Kidney (tissue), 13 donors: ENCODE measurements at regions not wholly inside any gene's neighbourhood (a gene's known extent, or its start where the extent isn't known, plus 50 kb on each side); places are given as distances from the start of the nearest gene placed in this dataset.
"Not testable (repeated sequence)": the region's sequence is repeated elsewhere in the genome, so short reads cannot be mapped to it uniquely, and the experiment has no call there.

ENCODE experiments used
- DNase-seq, 5 donors: peaks; one replicate each; pipeline ENCODE4 v3.0.0-alpha.2; 2013 to 2020
- FAIRE-seq: peaks from 2 replicates; lab custom pipeline; 2012; peaks lifted over from hg19 to GRCh38; lab: Jason Lieb, UNC
- H3K27ac ChIP-seq, 2 donors: one replicate each; pipeline ENCODE4 v1.7.0; 2013; ENCODE audit warnings: low read depth in 2 of 2, low read length in 2 of 2, inconsistent platforms in 1 of 2
- H3K27me3 ChIP-seq: one replicate; pipeline ENCODE4 v1.7.1; 2013; ENCODE audit warnings: low read length, inconsistent platforms; ENCODE audit not compliant: control insufficient read depth, insufficient read depth
- H3K36me3 ChIP-seq, 3 donors: one replicate each; pipeline versions ENCODE4 v1.7.0 to v1.7.1; 2013; ENCODE audit warnings: low read length in 3 of 3, control low read depth in 1 of 3, inconsistent platforms in 1 of 3; ENCODE audit not compliant: insufficient read depth in 3 of 3, control insufficient read depth in 2 of 3
- H3K4me1 ChIP-seq, 3 donors: one replicate each; pipeline versions ENCODE4 v1.7.0 to v1.7.1; 2013; ENCODE audit warnings: low read length in 3 of 3, inconsistent platforms in 1 of 3, low read depth in 1 of 3; ENCODE audit not compliant: control insufficient read depth in 2 of 3, insufficient read depth in 2 of 3
- H3K4me3 ChIP-seq, 3 donors: one replicate each; pipeline versions ENCODE4 v1.7.0 to v1.8.1; 2013; ENCODE audit warnings: low read length in 3 of 3, control low read depth in 1 of 3, inconsistent platforms in 1 of 3
- H3K9ac ChIP-seq, 3 donors: one replicate each; pipeline versions ENCODE4 v1.7.0 to v1.7.1; 2013; ENCODE audit warnings: low read length in 3 of 3, control low read depth in 1 of 3, inconsistent platforms in 1 of 3
- H3K9me3 ChIP-seq, 3 donors: one replicate each; pipeline versions ENCODE4 v1.7.0 to v1.7.1; 2013; ENCODE audit warnings: low read length in 3 of 3, control low read depth in 1 of 3, inconsistent platforms in 1 of 3; ENCODE audit not compliant: control insufficient read depth in 2 of 3, insufficient read depth in 1 of 3
- intact Hi-C: fragments of 100-400 bp; cut with DNase I; formaldehyde crosslinking; loops from one replicate; pipeline ENCODE4 v1.11.1; 2022
- TF ChIP-seq, protein P1 (sequence below): IDR thresholded peaks from 3 replicates; pipeline ENCODE4 v1.5.1; 2012; ENCODE audit warnings: mild to moderate bottlenecking, moderate library complexity, borderline replicate concordance; ENCODE audit not compliant: insufficient read depth; ENCODE audit errors: extremely low read depth
- donor health status: control.
- donor health status: control.
- donor health status: control.
- donor health status: control.
- donor health status: control.
- donor health status: DM: yes; HTN: yes; CAD: no.
- donor health status: Normal renal cell carcinoma (clear cell type).

DNA sequence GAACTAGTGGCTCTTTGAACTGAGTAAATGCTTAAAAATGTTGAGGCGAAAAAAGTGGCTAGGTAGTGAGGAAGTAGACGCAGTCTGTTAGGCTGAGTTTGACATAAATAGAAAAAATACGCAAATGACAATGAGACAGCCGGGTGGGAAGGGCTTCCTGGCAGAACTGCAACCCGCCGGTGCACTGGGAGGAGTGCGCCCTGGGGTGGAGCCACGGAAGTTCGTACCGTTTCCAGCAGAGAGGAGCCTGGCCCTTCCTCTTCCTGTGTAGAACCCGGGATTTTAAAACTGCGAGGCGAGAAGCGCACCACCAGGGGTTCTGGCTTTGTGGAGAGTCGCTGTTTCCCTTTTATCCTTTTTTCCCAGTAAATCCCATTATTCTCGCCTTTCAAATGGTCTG is 602.6 kb downstream of the PYDC2 start:
- peak in 1 of 5 donors; percentile 76 for DNase-seq
- Histone ChIP-seq H3K4me3 (no peak overlapping the region), H3K36me3 (no peaks in the 10 kb centered on the region), H3K9ac (no peak overlapping the region), H3K9me3 (no peaks in the 10 kb centered on the region), H3K27me3 (no peaks in the 10 kb centered on the region), H3K4me1 (no peaks in the 10 kb centered on the region), H3K27ac (no peak overlapping the region)
- intact Hi-C loops, result no loop called here
- TF ChIP-seq, protein P1, sequence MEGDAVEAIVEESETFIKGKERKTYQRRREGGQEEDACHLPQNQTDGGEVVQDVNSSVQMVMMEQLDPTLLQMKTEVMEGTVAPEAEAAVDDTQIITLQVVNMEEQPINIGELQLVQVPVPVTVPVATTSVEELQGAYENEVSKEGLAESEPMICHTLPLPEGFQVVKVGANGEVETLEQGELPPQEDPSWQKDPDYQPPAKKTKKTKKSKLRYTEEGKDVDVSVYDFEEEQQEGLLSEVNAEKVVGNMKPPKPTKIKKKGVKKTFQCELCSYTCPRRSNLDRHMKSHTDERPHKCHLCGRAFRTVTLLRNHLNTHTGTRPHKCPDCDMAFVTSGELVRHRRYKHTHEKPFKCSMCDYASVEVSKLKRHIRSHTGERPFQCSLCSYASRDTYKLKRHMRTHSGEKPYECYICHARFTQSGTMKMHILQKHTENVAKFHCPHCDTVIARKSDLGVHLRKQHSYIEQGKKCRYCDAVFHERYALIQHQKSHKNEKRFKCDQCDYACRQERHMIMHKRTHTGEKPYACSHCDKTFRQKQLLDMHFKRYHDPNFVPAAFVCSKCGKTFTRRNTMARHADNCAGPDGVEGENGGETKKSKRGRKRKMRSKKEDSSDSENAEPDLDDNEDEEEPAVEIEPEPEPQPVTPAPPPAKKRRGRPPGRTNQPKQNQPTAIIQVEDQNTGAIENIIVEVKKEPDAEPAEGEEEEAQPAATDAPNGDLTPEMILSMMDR, result no peak
- no peak for FAIRE-seq

DNA sequence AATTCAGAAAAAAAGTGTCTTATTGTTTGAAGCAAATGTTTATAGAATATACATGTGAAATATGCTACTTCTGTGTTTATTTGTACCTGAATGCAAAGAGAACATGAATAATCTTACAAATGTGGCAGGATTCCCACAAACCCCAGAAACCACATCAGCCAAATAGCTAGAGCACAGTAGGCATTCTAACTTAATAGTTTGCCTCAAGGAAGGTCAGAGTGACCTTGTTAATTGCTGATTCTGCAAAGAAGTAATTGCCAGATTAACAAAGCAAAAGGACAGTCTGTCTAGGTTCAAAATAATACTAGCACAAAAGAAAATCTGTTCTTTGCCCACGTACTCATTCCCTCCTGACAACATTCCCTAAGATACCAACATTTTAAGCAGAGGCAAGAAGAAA is 604.0 kb downstream of the PYDC2 start:
- no peak overlapping the region for H3K4me3 ChIP-seq
- no peaks in the 10 kb centered on the region for H3K36me3 ChIP-seq
- no peaks in the 10 kb centered on the region for H3K27me3 ChIP-seq
- H3K9ac ChIP-seq, result no peak overlapping the region
- H3K4me1 ChIP-seq, result no peaks in the 10 kb centered on the region
- no peak for DNase-seq
- no peaks in the 10 kb centered on the region for H3K9me3 ChIP-seq
- TF ChIP-seq, protein P1, result no peak
- H3K27ac ChIP-seq, result no peak overlapping the region
- intact Hi-C loops, result no loop called here
- no peak for FAIRE-seq

DNA sequence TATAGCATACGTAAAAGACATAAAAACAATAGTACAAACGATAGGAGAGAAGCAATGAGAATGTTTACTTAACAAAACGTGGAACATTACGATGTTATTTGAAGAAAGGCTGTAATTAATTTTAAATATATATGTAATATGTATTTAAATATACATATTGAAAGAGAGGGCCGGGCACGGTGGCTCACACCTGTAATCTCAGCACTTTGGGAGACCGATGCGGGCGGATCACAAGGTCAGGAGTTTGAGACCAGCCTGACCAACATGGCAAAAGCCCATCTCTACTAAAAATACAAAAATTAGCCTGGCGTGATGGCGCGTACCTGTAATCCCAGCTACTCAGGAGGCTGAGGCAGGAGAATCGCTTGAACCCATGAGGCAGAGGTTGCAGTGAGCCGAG is 605.3 kb downstream of the PYDC2 start:
- H3K9ac ChIP-seq, H3K27ac ChIP-seq, H3K4me1 ChIP-seq, DNase-seq, H3K9me3 ChIP-seq, FAIRE-seq, H3K36me3 ChIP-seq, H3K4me3 ChIP-seq, intact Hi-C loops, H3K27me3 ChIP-seq: not testable (repeated sequence)

DNA sequence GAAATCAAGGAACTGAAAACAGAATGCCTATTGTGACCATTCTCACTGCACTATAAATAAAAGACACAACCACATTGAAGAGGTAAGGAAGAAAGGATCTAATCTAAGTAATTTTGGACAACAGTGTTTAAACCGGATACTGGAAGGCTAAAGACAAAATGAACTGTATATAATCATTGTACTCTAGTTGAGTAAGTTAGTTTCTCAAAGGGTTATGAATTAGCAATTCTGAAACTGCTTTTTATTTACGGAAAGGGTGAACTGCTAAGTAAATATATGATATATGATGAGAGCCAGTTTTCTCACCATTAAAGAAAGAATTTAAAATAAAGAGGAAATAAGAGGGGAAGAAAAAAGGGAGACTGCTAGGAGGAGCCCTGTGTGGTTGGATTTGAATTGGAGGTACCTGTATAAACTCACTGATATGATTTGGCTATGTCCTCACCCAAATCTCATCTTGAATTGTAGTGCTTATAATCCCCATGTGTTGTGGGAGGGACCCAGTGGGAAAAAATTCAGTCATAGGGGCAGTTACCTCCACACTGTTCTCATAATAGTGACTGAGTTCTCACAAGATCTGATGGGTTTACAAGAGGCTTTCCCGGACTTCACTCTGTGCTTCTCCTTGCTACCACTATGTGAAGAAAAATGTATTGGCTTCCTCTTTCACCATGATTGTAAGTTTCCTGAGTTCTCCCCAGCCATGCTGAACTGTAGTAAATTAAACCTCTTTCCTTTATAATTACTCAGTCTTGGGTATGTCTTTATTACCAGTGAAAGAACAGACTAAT is 607.7 kb downstream of the PYDC2 start:
- intact Hi-C loops, result no loop called here
- Histone ChIP-seq H3K9me3 (no peaks in the 10 kb centered on the region), H3K9ac (no peak overlapping the region), H3K4me1 (no peaks in the 10 kb centered on the region), H3K4me3 (no peak overlapping the region), H3K27me3 (no peaks in the 10 kb centered on the region), H3K27ac (no peak overlapping the region), H3K36me3 (no peaks in the 10 kb centered on the region)
- DNase-seq (no peak), FAIRE-seq (no peak)
- TF ChIP-seq, protein P1, result no peak
